GM12878 (cell line): ENCODE measurements at regions not wholly inside any gene's neighbourhood (a gene's known extent, or its start where the extent isn't known, plus 50 kb on each side); places are given as distances from the start of the nearest gene placed in this dataset.

Source experiments
- CBX3 ChIP-seq: fragments of 200-600 bp; sonication (generic); IDR thresholded peaks from 2 replicates; pipeline ENCODE4 v1.6.1; 2016; ENCODE audit warnings: low read depth, borderline replicate concordance
- GATAD2B ChIP-seq: fragments of 450-650 bp; conservative IDR thresholded peaks from 2 replicates; pipeline ENCODE4 v1.6.1; 2017; ENCODE audit warnings: low read depth, mild to moderate bottlenecking, moderate library complexity
- KLF5 ChIP-seq: fragments of 450-650 bp; IDR thresholded peaks from 2 replicates; pipeline ENCODE4 v1.6.1; 2014; ENCODE audit warnings: mild to moderate bottlenecking; ENCODE audit not compliant: partially characterized antibody
- MTA2 ChIP-seq: fragments of 450-650 bp; IDR thresholded peaks from 2 replicates; pipeline ENCODE4 v1.6.1; 2016; ENCODE audit warnings: low read depth, mild to moderate bottlenecking, moderate library complexity
- NFIC ChIP-seq: IDR thresholded peaks from 2 replicates; pipeline ENCODE4 v1.6.1; 2012; ENCODE audit warnings: low read depth, mild to moderate bottlenecking, inconsistent platforms, low read length, moderate library complexity
- PML ChIP-seq: IDR thresholded peaks from 2 replicates; pipeline ENCODE4 v1.6.1; 2012; ENCODE audit warnings: low read length, inconsistent platforms
- RFX5 ChIP-seq: IDR thresholded peaks from 2 replicates; pipeline ENCODE4 v1.6.1; 2011; ENCODE audit warnings: low read depth, low read length, improper control_type of control experiment
- SMAD5 ChIP-seq: IDR thresholded peaks from 2 replicates; pipeline ENCODE4 v1.6.1; 2016; ENCODE audit warnings: antibody characterized with exemption, low read depth
- SP1 ChIP-seq: IDR thresholded peaks from one replicate; pipeline ENCODE4 v1.6.1; 2011; ENCODE audit warnings: low read depth, low read length
- SUPT20H ChIP-seq: IDR thresholded peaks from 2 replicates; pipeline ENCODE4 v1.6.1; 2011; ENCODE audit warnings: low read depth, mild to moderate bottlenecking, low read length, moderate library complexity, borderline replicate concordance; ENCODE audit not compliant: control insufficient read depth
- ZBED1 ChIP-seq: IDR thresholded peaks from 2 replicates; pipeline ENCODE4 v1.6.1; 2016; ENCODE audit warnings: borderline replicate concordance
- ZNF24 ChIP-seq: fragments of 450-650 bp; IDR thresholded peaks from 2 replicates; pipeline ENCODE4 v1.6.1; 2017; ENCODE audit warnings: antibody characterized with exemption, mild to moderate bottlenecking
- ZNF384 ChIP-seq: IDR thresholded peaks from 2 replicates; pipeline ENCODE4 v1.6.1; 2012; ENCODE audit warnings: low read depth, mild to moderate bottlenecking, low read length, improper control_type of control experiment, borderline replicate concordance
- TF ChIP-seq, protein P1 (sequence below): fragments of 450-650 bp; conservative IDR thresholded peaks from 2 replicates; pipeline ENCODE4 v1.6.1; 2017; ENCODE audit warnings: mild to moderate bottlenecking, moderate library complexity
- TF ChIP-seq, protein P2 (sequence below): fragments of 450-650 bp; formaldehyde crosslinking; IDR thresholded peaks from 2 replicates; pipeline ENCODE4 v1.5.0; 2022; ENCODE audit warnings: mild to moderate bottlenecking, missing genetic modification characterization
- TF ChIP-seq, protein P3 (sequence below): fragments of 450-650 bp; IDR thresholded peaks from 2 replicates; pipeline ENCODE4 v1.6.1; 2017; ENCODE audit warnings: mild to moderate bottlenecking
- TF ChIP-seq, protein P4 (sequence below): fragments of 450-650 bp; IDR thresholded peaks from 2 replicates; pipeline ENCODE4 v1.6.1; 2018; ENCODE audit warnings: mild to moderate bottlenecking, low read depth, moderate library complexity; ENCODE audit not compliant: partially characterized antibody
- TF ChIP-seq, protein P5 (sequence below): IDR thresholded peaks from 2 replicates; pipeline ENCODE4 v1.6.1; 2011; ENCODE audit warnings: borderline replicate concordance, low read depth, mild to moderate bottlenecking, moderate library complexity, low read length; ENCODE audit not compliant: insufficient read depth, poor library complexity, severe bottlenecking

DNA sequence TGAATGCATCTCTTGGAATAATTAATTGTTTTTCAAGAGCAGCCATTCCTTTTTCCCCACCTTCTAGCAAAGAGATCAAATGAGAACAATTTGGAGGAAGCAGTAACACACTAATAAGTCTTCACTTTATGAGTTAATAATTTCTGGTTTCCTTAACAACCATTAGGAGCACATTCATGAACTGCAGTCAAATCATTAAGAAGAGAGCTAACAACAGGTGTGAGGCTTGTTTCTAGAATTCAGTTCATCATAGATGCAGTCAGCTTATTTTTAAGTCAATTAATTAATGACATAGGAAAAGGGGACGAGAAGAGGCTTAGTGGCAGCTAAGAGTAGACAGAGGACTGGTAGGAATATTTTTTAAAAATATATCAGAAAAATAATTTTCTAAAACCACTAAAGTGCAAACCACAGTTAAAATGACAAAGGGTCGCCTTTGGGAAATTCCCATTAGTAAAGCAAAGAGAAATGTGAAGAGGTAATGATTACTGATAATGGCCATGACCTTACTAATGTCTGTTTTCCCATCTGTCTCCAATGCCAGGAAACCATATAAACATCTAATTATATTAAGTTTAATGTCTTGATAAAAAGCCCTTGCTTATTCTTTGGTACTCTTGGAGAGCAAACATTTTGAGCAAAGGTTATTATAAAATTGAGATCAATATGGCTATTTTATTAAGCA lies 184.2 kb downstream of the KCNJ2 start (continued):
- TF ChIP-seq, protein P1, sequence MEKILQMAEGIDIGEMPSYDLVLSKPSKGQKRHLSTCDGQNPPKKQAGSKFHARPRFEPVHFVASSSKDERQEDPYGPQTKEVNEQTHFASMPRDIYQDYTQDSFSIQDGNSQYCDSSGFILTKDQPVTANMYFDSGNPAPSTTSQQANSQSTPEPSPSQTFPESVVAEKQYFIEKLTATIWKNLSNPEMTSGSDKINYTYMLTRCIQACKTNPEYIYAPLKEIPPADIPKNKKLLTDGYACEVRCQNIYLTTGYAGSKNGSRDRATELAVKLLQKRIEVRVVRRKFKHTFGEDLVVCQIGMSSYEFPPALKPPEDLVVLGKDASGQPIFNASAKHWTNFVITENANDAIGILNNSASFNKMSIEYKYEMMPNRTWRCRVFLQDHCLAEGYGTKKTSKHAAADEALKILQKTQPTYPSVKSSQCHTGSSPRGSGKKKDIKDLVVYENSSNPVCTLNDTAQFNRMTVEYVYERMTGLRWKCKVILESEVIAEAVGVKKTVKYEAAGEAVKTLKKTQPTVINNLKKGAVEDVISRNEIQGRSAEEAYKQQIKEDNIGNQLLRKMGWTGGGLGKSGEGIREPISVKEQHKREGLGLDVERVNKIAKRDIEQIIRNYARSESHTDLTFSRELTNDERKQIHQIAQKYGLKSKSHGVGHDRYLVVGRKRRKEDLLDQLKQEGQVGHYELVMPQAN: no peak
- TF ChIP-seq CBX3 (no peak), SUPT20H (no peak), KLF5 (no peak), ZNF384 (no peak), NFIC (no peak), ZBED1 (no peak), ZNF24 (0 out of 2 replicates have a peak, but pooled peaks have one; percentile 32), SP1 (no peak), MTA2 (peak; percentile 93), SMAD5 (no peak), PML (no peak), GATAD2B (no peak), RFX5 (no peak)
- TF ChIP-seq, protein P2, sequence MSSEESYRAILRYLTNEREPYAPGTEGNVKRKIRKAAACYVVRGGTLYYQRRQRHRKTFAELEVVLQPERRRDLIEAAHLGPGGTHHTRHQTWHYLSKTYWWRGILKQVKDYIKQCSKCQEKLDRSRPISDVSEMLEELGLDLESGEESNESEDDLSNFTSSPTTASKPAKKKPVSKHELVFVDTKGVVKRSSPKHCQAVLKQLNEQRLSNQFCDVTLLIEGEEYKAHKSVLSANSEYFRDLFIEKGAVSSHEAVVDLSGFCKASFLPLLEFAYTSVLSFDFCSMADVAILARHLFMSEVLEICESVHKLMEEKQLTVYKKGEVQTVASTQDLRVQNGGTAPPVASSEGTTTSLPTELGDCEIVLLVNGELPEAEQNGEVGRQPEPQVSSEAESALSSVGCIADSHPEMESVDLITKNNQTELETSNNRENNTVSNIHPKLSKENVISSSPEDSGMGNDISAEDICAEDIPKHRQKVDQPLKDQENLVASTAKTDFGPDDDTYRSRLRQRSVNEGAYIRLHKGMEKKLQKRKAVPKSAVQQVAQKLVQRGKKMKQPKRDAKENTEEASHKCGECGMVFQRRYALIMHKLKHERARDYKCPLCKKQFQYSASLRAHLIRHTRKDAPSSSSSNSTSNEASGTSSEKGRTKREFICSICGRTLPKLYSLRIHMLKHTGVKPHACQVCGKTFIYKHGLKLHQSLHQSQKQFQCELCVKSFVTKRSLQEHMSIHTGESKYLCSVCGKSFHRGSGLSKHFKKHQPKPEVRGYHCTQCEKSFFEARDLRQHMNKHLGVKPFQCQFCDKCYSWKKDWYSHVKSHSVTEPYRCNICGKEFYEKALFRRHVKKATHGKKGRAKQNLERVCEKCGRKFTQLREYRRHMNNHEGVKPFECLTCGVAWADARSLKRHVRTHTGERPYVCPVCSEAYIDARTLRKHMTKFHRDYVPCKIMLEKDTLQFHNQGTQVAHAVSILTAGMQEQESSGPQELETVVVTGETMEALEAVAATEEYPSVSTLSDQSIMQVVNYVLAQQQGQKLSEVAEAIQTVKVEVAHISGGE: no peak
- TF ChIP-seq, protein P3, sequence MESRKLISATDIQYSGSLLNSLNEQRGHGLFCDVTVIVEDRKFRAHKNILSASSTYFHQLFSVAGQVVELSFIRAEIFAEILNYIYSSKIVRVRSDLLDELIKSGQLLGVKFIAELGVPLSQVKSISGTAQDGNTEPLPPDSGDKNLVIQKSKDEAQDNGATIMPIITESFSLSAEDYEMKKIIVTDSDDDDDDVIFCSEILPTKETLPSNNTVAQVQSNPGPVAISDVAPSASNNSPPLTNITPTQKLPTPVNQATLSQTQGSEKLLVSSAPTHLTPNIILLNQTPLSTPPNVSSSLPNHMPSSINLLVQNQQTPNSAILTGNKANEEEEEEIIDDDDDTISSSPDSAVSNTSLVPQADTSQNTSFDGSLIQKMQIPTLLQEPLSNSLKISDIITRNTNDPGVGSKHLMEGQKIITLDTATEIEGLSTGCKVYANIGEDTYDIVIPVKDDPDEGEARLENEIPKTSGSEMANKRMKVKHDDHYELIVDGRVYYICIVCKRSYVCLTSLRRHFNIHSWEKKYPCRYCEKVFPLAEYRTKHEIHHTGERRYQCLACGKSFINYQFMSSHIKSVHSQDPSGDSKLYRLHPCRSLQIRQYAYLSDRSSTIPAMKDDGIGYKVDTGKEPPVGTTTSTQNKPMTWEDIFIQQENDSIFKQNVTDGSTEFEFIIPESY: no peak
- TF ChIP-seq, protein P4, sequence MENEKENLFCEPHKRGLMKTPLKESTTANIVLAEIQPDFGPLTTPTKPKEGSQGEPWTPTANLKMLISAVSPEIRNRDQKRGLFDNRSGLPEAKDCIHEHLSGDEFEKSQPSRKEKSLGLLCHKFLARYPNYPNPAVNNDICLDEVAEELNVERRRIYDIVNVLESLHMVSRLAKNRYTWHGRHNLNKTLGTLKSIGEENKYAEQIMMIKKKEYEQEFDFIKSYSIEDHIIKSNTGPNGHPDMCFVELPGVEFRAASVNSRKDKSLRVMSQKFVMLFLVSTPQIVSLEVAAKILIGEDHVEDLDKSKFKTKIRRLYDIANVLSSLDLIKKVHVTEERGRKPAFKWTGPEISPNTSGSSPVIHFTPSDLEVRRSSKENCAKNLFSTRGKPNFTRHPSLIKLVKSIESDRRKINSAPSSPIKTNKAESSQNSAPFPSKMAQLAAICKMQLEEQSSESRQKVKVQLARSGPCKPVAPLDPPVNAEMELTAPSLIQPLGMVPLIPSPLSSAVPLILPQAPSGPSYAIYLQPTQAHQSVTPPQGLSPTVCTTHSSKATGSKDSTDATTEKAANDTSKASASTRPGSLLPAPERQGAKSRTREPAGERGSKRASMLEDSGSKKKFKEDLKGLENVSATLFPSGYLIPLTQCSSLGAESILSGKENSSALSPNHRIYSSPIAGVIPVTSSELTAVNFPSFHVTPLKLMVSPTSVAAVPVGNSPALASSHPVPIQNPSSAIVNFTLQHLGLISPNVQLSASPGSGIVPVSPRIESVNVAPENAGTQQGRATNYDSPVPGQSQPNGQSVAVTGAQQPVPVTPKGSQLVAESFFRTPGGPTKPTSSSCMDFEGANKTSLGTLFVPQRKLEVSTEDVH: no peak
- TF ChIP-seq, protein P5, sequence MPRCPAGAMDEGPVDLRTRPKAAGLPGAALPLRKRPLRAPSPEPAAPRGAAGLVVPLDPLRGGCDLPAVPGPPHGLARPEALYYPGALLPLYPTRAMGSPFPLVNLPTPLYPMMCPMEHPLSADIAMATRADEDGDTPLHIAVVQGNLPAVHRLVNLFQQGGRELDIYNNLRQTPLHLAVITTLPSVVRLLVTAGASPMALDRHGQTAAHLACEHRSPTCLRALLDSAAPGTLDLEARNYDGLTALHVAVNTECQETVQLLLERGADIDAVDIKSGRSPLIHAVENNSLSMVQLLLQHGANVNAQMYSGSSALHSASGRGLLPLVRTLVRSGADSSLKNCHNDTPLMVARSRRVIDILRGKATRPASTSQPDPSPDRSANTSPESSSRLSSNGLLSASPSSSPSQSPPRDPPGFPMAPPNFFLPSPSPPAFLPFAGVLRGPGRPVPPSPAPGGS: no peak
